WI38 (cell line): ENCODE measurements at regions not wholly inside any gene's neighbourhood (a gene's known extent, or its start where the extent isn't known, plus 50 kb on each side); places are given as distances from the start of the nearest gene placed in this dataset.

ENCODE experiments used
- H3K4me3 ChIP-seq: 2 replicates; pipeline ENCODE4 v1.5.1; 2011; ENCODE audit warnings: low read depth, mild to moderate bottlenecking, control low read depth, low read length
- TF ChIP-seq, protein P1 (sequence below): IDR thresholded peaks from 2 replicates; pipeline ENCODE4 v1.5.1; 2012; ENCODE audit warnings: low read depth, mild to moderate bottlenecking, control low read depth, low read length

DNA sequence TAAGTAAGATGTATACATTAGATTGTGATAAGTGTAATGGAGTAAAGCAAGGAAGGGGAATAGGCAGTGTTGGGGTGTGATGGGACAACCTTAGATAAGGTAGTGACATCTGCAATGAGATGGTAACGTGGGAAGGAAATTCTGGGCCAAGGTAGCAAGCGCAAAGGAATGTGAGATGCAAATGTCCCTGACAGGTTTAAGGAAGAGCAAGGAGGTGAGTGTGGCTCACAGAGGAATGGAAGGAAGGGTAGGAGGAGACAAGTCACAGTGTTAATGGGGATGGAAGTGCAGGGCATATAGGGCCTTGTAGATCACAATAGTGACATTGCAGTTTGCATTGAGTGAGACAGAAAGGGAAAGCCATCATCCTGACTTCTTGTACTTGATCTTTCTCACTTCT is 170.9 kb upstream of the FAM98A start:
- TF ChIP-seq, protein P1, sequence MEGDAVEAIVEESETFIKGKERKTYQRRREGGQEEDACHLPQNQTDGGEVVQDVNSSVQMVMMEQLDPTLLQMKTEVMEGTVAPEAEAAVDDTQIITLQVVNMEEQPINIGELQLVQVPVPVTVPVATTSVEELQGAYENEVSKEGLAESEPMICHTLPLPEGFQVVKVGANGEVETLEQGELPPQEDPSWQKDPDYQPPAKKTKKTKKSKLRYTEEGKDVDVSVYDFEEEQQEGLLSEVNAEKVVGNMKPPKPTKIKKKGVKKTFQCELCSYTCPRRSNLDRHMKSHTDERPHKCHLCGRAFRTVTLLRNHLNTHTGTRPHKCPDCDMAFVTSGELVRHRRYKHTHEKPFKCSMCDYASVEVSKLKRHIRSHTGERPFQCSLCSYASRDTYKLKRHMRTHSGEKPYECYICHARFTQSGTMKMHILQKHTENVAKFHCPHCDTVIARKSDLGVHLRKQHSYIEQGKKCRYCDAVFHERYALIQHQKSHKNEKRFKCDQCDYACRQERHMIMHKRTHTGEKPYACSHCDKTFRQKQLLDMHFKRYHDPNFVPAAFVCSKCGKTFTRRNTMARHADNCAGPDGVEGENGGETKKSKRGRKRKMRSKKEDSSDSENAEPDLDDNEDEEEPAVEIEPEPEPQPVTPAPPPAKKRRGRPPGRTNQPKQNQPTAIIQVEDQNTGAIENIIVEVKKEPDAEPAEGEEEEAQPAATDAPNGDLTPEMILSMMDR, result no peak
- H3K4me3 ChIP-seq, result no peak overlapping the region

DNA sequence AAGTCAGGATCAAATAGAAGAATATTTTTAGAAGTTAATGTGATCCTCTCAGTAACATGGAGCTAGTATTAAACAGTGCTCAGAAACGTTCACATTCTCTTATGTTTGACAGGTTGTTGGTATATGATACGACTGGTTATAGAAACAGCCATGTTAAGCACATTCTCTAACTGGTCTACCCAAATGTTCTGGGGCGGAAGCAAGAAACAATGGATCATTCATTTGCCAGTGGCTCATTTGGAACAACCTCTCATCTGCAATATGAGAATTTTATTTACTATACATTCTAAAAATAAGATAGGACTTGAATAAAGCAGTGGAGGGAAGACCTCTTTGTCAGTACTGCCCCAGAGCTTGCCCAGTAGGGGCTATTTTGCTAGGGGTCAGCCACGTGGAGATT is 167.1 kb upstream of the FAM98A start:
- TF ChIP-seq, protein P1, result no peak
- no peak overlapping the region for H3K4me3 ChIP-seq

DNA sequence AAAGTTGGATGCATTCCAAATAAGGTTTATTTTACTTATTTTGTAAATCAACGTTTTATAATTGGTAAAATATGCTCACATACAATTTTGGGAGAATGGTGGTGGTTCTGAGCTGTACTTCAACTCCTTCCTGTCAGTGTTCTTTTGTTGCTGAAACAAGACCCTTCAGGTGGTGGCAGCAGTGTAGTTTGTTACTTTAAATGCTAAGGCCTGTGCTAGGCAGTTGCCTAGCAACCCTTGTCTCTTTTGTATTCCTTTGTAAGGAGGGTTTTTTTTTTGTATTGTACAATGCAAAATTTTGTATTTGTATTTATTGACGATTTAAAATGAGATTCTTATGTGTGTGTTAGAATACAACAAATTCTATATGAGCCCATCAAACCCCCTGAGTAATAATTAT is 166.0 kb upstream of the FAM98A start:
- TF ChIP-seq, protein P1, result no peak
- no peak overlapping the region for H3K4me3 ChIP-seq

DNA sequence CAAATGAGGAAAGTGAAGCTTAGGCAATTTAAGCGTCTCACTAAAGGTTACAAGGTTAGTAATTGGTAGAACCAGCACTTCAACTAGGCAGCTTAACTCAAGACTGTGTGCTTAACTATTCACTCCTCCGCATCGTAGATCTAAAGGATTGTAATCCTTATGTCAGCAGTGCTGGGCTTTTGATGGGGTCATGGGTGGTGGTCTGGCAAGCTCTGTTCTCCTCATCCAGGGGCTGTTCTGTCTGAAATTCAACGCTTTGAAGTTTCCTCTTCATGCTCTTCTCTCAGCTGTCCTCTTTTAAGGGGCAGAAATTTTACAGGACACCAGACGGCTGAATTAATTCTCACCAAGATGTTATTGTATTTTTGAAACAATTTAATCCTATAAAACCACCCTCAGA is 165.5 kb upstream of the FAM98A start:
- no peak overlapping the region for H3K4me3 ChIP-seq
- TF ChIP-seq, protein P1, result no peak

DNA sequence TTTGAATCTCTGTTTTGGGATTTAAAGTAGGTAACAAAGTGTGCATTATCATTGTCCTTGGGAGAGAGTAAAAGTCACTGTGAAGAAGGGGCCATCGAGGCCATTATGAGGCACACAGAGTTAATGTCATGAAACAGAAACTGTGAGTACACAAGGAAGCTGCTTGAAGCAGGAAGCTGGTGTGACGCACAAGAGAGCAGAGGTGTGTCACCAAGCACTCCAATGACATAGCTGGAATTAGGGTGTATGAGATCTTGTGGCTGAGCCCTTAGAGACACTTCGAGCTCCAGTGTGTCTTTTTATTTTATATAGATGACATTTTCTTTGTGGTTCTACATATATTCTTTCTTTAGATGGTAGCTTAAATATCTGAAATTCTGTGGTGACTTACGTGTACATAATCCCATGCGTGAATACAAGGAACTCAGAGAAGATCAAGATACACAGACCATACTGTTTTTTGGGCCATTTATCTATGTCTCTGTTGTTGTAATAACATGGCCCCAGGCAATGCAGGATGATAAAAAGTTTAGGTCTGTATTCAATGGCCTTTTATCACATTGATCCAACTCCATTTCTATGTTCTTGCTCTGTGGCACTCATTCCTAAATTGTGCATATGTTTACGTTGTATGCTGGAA is 164.7 kb upstream of the FAM98A start:
- no peak overlapping the region for H3K4me3 ChIP-seq
- TF ChIP-seq, protein P1, result no peak

DNA sequence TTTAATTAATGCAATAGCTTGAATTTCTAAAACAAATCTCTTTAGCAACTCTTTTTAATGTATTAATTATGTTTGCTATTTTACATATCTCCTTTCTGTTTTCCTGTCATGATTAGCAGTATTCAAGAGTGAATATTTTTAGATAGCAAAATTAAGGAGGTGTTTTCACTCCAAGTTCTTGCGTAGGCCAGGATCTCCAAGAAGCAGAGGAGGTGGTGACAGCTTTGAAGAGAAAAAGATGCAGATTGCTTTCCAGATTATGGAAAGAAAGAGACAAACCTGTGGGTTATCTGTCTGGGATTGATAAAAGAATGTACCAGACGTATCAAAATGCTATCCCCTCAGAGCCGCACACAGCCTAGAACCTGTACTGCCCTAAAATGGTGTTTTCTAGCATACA is 163.5 kb upstream of the FAM98A start:
- H3K4me3 ChIP-seq, result no peak overlapping the region
- TF ChIP-seq, protein P1, result no peak

DNA sequence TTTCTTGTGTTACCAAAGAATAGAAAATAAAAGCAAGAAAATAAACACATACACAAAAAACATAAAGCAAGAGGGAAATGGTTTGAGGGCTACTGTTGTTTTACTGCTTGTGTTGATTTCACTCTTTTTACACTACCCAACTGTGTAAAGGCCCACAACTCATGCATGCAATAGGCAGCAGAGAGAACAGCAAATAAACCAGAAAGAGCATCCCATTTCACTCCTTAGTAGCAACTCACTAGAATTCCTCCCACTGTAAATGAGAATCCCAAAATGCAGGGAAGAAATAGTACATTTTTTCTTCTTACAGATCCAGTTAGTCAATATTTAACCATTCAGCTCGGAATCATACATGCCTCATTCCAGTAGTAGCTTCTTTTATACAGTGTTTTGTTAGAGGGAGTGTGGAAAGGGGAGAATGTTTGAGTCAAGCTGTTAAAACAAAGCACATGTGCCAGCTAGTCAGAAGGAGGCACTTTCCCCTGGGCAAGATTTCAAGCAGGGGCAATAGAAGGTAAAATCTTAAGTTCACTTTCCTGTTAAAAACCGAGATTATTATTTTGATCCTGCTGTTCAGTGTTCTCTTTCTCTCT is 147.2 kb upstream of the FAM98A start:
- no peak overlapping the region for H3K4me3 ChIP-seq
- TF ChIP-seq, protein P1, result no peak
